NCI-H1417 (cell line): ENCODE measurements at regions not wholly inside any gene's neighbourhood (a gene's known extent, or its start where the extent isn't known, plus 50 kb on each side); places are given as distances from the start of the nearest gene placed in this dataset.
A peak's percentile ranks its signal among the peaks of the same experiment; 100 is the strongest.
"Not testable (repeated sequence)": the region's sequence is repeated elsewhere in the genome, so short reads cannot be mapped to it uniquely, and the experiment has no call there.

Source experiments
- DNase-seq, 3 experiments: peaks; one replicate each; lab custom pipeline; 2025; lab: John Stamatoyannopoulos, UW

DNA sequence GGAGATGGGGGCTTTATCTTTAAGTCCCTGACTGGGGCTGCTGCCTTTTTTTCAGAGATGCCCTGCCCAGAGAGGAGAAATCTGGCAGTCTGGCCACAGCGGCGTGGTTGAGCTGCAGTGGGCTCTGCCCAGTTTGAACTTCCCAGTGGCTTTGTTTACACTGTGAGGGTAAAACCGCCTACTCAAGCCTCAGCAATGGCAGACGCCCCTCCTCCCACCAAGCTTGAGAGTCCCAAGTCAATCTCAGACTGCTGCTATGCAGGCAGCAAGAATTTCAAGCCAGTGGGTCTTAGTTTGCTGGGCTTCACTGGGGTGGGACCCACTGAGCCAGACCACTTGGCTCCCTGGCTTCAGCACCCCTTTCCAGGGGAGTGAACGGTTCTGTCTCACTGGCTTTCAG, 76.4 kb upstream of the DNAJC1 start:
- not testable (repeated sequence) for DNase-seq

DNA sequence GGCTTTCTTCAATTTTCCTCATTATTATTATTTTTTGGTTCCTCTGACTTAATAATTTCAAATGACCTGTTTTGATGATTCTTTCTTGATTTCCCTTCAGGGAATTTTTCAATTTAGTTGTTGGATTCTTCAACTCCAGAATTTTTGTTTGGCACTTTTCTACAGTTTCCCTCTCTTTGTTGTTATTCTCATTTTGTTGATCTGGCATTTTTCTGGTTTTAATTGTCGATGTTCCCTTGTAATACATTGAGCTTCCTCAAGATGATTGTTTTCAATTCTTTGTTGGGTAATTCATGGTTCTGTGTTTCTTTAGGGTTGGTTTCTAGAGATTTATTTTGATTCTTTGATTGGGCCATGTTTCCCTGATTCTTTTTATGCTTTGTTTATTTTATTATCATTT, 67.8 kb upstream of the DNAJC1 start:
- DNase-seq, result no peak

GRCh38 chr10:22067091-22067490, 63.6 kb upstream of the DNAJC1 start:
- DNase-seq, result peak in 1 of 3 experiments; percentile 2

GRCh38 chr10:22060984-22061383, 57.5 kb upstream of the DNAJC1 start:
- DNase-seq, result not testable (repeated sequence)

GRCh38 chr10:22058201-22058600, 54.7 kb upstream of the DNAJC1 start:
- DNase-seq, result no peak

GRCh38 chr10:22054961-22055360, 51.4 kb upstream of the DNAJC1 start:
- no peak for DNase-seq
